Type B pancreatic cell (in vitro differentiated cells): ENCODE measurements at regions not wholly inside any gene's neighbourhood (a gene's known extent, or its start where the extent isn't known, plus 50 kb on each side); places are given as distances from the start of the nearest gene placed in this dataset.

Experiments
- DNase-seq: peaks from one replicate; pipeline ENCODE4 v3.0.0; 2021; ENCODE audit warnings: mixed read lengths; ENCODE audit not compliant: unreplicated experiment; ENCODE audit errors: extremely low spot score
- H3K27ac Mint-ChIP-seq: 2 replicates; pipeline ENCODE4 v1.8.0; 2021; ENCODE audit warnings: mild to moderate bottlenecking, mixed read lengths
- H3K27me3 Mint-ChIP-seq: 2 replicates; pipeline ENCODE4 v1.8.0; 2021; ENCODE audit warnings: mixed read lengths
- H3K36me3 Mint-ChIP-seq: 2 replicates; pipeline ENCODE4 v1.8.0; 2021; ENCODE audit warnings: mixed read lengths
- H3K4me1 Mint-ChIP-seq: one replicate; pipeline ENCODE4 v1.8.0; 2021; ENCODE audit warnings: mixed read lengths; ENCODE audit not compliant: unreplicated experiment
- H3K4me3 Mint-ChIP-seq: 2 replicates; pipeline ENCODE4 v1.8.0; 2021; ENCODE audit warnings: mild to moderate bottlenecking, mixed read lengths
- H3K9me3 Mint-ChIP-seq: 2 replicates; pipeline ENCODE4 v1.8.0; 2021; ENCODE audit warnings: mixed read lengths
- TF ChIP-seq, protein P1 (sequence below): fragments of 200-600 bp; sonication (generic); conservative IDR thresholded peaks from 2 replicates; pipeline ENCODE4 v1.5.0; 2021; ENCODE audit warnings: antibody characterized with exemption, mild to moderate bottlenecking

DNA sequence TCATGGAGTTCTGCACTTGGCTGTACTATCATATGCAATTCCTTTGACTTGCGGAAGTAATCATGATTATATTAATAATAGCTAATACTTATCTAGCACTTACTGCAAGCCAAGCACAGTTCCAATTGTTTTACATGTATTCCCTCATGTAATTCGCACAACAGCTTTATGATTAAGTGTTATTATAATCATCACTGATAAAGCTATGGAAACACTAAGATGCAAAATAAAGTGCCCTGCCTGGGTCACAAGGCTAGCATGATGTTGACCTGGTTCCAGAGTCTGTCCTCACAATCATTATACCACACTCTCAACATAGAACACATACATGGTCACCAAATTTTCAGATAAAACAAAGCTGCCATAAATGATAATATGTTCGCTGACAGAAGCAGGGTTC lies 234.6 kb downstream of the FMR1NB start:
- Mint-ChIP-seq H3K9me3 (no peaks in the 10 kb centered on the region), H3K4me1 (no peaks in the 10 kb centered on the region), H3K27me3 (no peaks in the 10 kb centered on the region), H3K36me3 (no peaks in the 10 kb centered on the region), H3K27ac (no peak overlapping the region), H3K4me3 (no peak overlapping the region)
- TF ChIP-seq, protein P1, sequence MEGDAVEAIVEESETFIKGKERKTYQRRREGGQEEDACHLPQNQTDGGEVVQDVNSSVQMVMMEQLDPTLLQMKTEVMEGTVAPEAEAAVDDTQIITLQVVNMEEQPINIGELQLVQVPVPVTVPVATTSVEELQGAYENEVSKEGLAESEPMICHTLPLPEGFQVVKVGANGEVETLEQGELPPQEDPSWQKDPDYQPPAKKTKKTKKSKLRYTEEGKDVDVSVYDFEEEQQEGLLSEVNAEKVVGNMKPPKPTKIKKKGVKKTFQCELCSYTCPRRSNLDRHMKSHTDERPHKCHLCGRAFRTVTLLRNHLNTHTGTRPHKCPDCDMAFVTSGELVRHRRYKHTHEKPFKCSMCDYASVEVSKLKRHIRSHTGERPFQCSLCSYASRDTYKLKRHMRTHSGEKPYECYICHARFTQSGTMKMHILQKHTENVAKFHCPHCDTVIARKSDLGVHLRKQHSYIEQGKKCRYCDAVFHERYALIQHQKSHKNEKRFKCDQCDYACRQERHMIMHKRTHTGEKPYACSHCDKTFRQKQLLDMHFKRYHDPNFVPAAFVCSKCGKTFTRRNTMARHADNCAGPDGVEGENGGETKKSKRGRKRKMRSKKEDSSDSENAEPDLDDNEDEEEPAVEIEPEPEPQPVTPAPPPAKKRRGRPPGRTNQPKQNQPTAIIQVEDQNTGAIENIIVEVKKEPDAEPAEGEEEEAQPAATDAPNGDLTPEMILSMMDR, result no peak
- no peak for DNase-seq

DNA sequence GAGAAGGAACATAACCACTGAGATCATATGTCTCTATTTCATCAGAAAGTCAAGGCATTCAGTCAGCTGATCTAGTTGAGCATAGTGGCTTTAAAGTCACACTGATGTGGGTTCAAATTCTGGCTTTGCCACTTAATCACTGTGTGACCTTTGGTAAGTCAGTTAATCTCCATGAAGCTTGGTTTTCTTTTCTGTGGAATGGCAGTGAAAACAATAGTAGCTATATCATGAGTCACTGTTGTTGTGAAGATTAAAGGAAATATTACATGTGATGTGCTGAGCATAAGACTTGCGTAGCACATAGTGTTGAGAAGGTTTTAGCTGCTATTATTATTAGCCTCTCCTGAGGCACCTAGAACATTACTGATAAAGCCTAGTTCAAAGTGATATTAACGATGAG lies 242.2 kb downstream of the FMR1NB start:
- H3K9me3 Mint-ChIP-seq, result no peaks in the 10 kb centered on the region
- H3K4me3 Mint-ChIP-seq, result no peak overlapping the region
- no peak for DNase-seq
- no peaks in the 10 kb centered on the region for H3K27me3 Mint-ChIP-seq
- no peak overlapping the region for H3K27ac Mint-ChIP-seq
- H3K36me3 Mint-ChIP-seq, result no peaks in the 10 kb centered on the region
- H3K4me1 Mint-ChIP-seq, result no peaks in the 10 kb centered on the region
- TF ChIP-seq, protein P1, result no peak

DNA sequence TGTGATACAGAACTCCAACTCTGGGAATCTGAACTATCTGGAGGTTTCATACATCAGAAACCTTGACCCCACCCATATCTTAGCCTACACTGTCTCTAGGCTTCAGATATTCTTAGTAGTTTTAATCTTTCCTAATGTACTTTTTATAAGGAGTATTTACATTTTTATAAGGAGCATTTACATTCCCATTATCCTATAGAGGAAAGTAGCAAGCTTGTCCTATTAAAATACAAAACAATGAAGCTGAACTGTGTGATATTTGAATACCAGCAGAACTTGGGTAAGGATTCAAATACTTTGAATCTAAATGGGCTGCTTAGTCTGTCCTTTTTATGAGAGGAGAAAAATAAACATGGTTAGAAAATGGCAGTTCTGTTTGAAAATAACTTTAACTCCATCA lies 247.4 kb downstream of the FMR1NB start:
- TF ChIP-seq, protein P1, result no peak
- H3K4me3 Mint-ChIP-seq, result no peak overlapping the region
- no peak for DNase-seq
- no peaks in the 10 kb centered on the region for H3K9me3 Mint-ChIP-seq
- no peaks in the 10 kb centered on the region for H3K36me3 Mint-ChIP-seq
- H3K27ac Mint-ChIP-seq, result no peak overlapping the region
- H3K4me1 Mint-ChIP-seq, result no peaks in the 10 kb centered on the region
- H3K27me3 Mint-ChIP-seq, result no peaks in the 10 kb centered on the region

DNA sequence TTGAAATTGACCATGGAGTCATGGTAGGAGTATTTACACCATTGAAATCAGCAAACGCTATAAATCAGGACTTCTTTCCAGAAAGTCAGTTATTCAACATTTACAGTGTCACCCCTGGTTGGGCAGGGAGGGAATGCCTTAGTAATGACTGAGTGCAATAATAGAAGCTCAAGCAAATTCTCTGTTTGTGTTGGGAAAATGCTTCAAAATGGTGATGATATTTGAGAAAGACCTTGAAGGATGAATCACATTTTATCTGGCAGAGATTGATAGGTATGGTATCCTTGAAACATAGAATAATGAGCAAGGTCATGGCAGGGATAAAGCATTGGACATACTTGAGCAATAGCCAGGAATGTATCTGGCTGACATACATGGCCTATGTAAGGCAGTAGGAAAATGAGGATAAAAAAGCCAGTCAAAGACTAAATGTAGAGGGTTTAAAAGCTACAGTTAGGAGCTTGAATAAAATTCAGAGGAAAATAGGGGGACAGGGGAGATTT lies 248.7 kb downstream of the FMR1NB start:
- Mint-ChIP-seq H3K36me3 (no peaks in the 10 kb centered on the region), H3K27me3 (no peaks in the 10 kb centered on the region), H3K27ac (no peak overlapping the region), H3K4me1 (no peaks in the 10 kb centered on the region), H3K9me3 (no peaks in the 10 kb centered on the region), H3K4me3 (no peak overlapping the region)
- TF ChIP-seq, protein P1, result no peak
- no peak for DNase-seq

DNA sequence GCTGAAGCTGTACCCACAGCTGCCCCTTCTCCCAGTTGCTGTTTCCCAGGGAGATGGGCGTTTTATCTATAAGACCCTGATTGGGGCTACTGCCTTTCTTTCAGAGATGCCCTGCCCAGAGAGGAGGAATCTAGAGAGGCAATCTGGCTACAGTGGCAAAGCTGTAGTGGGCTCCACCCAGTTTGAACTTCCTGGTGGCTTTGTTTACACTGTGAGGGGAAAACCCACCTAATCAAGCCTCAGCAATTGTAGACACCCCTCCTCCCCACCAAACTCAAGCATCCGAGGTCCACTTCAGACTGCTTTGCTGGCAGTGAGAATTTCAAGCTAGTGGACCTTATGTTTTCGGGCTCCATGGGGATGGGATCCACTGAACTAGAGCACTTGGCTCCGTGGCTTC lies 240.4 kb upstream of the AFF2 start:
- H3K27me3 Mint-ChIP-seq, result no peaks in the 10 kb centered on the region
- DNase-seq, result no peak
- TF ChIP-seq, protein P1, result no peak
- H3K36me3 Mint-ChIP-seq, result no peaks in the 10 kb centered on the region
- no peak overlapping the region for H3K27ac Mint-ChIP-seq
- H3K4me1 Mint-ChIP-seq, result no peaks in the 10 kb centered on the region
- no peaks in the 10 kb centered on the region for H3K9me3 Mint-ChIP-seq
- no peak overlapping the region for H3K4me3 Mint-ChIP-seq

DNA sequence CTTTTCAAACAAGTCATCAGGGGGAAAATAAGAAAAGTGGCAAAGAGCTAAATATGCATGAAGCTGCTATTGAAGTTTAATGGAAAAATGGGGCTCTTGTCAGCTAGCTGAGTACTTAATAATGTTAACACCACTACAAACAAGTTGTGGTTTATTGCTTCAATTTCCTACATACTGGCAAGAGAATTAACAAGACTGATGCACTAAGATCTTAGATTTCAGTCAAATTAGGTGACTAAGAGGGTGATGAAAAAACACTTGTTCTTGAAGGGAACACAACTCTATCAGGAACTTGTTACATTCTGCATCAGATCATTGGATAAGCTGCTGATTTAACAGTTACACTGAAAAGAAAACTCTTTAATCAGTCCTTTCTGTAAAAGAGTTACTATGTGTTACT lies 234.6 kb upstream of the AFF2 start:
- H3K4me1 Mint-ChIP-seq, result no peaks in the 10 kb centered on the region
- H3K27ac Mint-ChIP-seq, result no peak overlapping the region
- DNase-seq, result no peak
- TF ChIP-seq, protein P1, result no peak
- no peak overlapping the region for H3K4me3 Mint-ChIP-seq
- no peaks in the 10 kb centered on the region for H3K36me3 Mint-ChIP-seq
- H3K9me3 Mint-ChIP-seq, result no peaks in the 10 kb centered on the region
- no peaks in the 10 kb centered on the region for H3K27me3 Mint-ChIP-seq
